K562 (cell line): ENCODE measurements at regions not wholly inside any gene's neighbourhood (a gene's known extent, or its start where the extent isn't known, plus 50 kb on each side); places are given as distances from the start of the nearest gene placed in this dataset.
A peak's percentile ranks its signal among the peaks of the same experiment; 100 is the strongest.

Experiments used
- ATF1 ChIP-seq, 2 experiments: fragments of 450-650 bp in 1 of 2; IDR thresholded peaks; 2 replicates each; pipeline ENCODE4 v1.6.1; 2016; ENCODE audit warnings: missing compliant biosample characterization in 1 of 2, missing genetic modification characterization in 1 of 2
- CBX1 ChIP-seq: sonication (generic); IDR thresholded peaks from 2 replicates; pipeline ENCODE4 v1.6.1; 2016; ENCODE audit warnings: antibody characterized with exemption, low read depth, mild to moderate bottlenecking
- CEBPG ChIP-seq, 3 experiments: fragments of 200-800 bp in 1 of 3; sonication (Bioruptor generic) in 1 of 3; sonication (generic) in 1 of 3; formaldehyde crosslinking in 1 of 3; IDR thresholded peaks in 2 of 3; conservative IDR thresholded peaks in 1 of 3; 2 replicates each; pipeline versions ENCODE4 v1.6.1 to v1.8.0; 2016 to 2022; ENCODE audit warnings: missing compliant biosample characterization in 2 of 3, missing genetic modification characterization in 2 of 3, mild to moderate bottlenecking in 1 of 3, missing genetic modification reagents in 1 of 3
- FOS ChIP-seq: IDR thresholded peaks from 3 replicates; pipeline ENCODE4 v1.6.1; 2011; ENCODE audit not compliant: insufficient read length; ENCODE audit errors: extremely low read depth
- MAFF ChIP-seq: IDR thresholded peaks from 2 replicates; pipeline ENCODE4 v1.6.1; 2012; ENCODE audit warnings: low read length, improper control_type of control experiment
- MYC ChIP-seq, 2 experiments: fragments of 250-450 bp in 1 of 2; sonication (Bioruptor Pico) in 1 of 2; IDR thresholded peaks; 2 replicates each; pipeline versions ENCODE4 v1.5.1 to v1.6.1; 2012 to 2021; ENCODE audit warnings: low read depth in 2 of 2, borderline replicate concordance in 1 of 2, improper control_type of control experiment in 1 of 2, low read length in 1 of 2, mild to moderate bottlenecking in 1 of 2, moderate library complexity in 1 of 2
- PCBP2 ChIP-seq: fragments of 200-400 bp; formaldehyde crosslinking; IDR thresholded peaks from 2 replicates; pipeline ENCODE4 v1.6.1; 2018; ENCODE audit warnings: low read length, low read depth, mild to moderate bottlenecking, moderate library complexity; ENCODE audit not compliant: poor library complexity, severe bottlenecking
- POLR2A ChIP-seq: fragments of 450-650 bp; conservative IDR thresholded peaks from 2 replicates; pipeline ENCODE4 v1.6.1; 2016
- TAF1 ChIP-seq: IDR thresholded peaks from 2 replicates; pipeline ENCODE4 v1.6.1; 2011; ENCODE audit warnings: mild to moderate bottlenecking, low read length, moderate library complexity; ENCODE audit not compliant: insufficient read depth, control insufficient read depth, severe bottlenecking; ENCODE audit errors: extremely low read depth
- ZBTB17 ChIP-seq: fragments of 450-650 bp; formaldehyde crosslinking; IDR thresholded peaks from 2 replicates; pipeline ENCODE4 v1.4.0; 2020; ENCODE audit warnings: mild to moderate bottlenecking
- ZEB2 ChIP-seq: fragments of 450-650 bp; IDR thresholded peaks from 2 replicates; pipeline ENCODE4 v1.6.1; 2016
- ZNF165 ChIP-seq: fragments of 250-450 bp; sonication (Bioruptor Pico); IDR thresholded peaks from 2 replicates; pipeline ENCODE4 v1.4.0; 2020; ENCODE audit warnings: borderline replicate concordance
- ZNF717 ChIP-seq: fragments of 250-450 bp; sonication (Bioruptor Pico); IDR thresholded peaks from 2 replicates; pipeline ENCODE4 v1.5.0; 2021
- TF ChIP-seq, protein P1 (sequence below): sonication (generic); formaldehyde crosslinking; IDR thresholded peaks from 2 replicates; pipeline ENCODE4 v1.8.1; 2023; ENCODE audit warnings: missing genetic modification reagents, mild to moderate bottlenecking, borderline replicate concordance
- TF ChIP-seq, protein P2 (sequence below): IDR thresholded peaks from 2 replicates; pipeline ENCODE4 v1.6.1; 2011; ENCODE audit not compliant: insufficient read length; ENCODE audit errors: extremely low read depth
- TF ChIP-seq, protein P3 (sequence below), 3 experiments: fragments of 200-800 bp in 1 of 3; sonication (Bioruptor generic) in 1 of 3; sonication (generic) in 1 of 3; formaldehyde crosslinking in 1 of 3; IDR thresholded peaks; 2 replicates each; pipeline versions ENCODE4 v1.6.1 to v1.8.0; 2016 to 2022; ENCODE audit warnings: mild to moderate bottlenecking in 2 of 3, missing compliant biosample characterization in 2 of 3, missing genetic modification characterization in 2 of 3, missing genetic modification reagents in 1 of 3
- TF ChIP-seq, protein P4 (sequence below): fragments of 450-650 bp; formaldehyde crosslinking; IDR thresholded peaks from 2 replicates; pipeline ENCODE4 v1.4.0; 2020; ENCODE audit warnings: mild to moderate bottlenecking, mixed read lengths

DNA sequence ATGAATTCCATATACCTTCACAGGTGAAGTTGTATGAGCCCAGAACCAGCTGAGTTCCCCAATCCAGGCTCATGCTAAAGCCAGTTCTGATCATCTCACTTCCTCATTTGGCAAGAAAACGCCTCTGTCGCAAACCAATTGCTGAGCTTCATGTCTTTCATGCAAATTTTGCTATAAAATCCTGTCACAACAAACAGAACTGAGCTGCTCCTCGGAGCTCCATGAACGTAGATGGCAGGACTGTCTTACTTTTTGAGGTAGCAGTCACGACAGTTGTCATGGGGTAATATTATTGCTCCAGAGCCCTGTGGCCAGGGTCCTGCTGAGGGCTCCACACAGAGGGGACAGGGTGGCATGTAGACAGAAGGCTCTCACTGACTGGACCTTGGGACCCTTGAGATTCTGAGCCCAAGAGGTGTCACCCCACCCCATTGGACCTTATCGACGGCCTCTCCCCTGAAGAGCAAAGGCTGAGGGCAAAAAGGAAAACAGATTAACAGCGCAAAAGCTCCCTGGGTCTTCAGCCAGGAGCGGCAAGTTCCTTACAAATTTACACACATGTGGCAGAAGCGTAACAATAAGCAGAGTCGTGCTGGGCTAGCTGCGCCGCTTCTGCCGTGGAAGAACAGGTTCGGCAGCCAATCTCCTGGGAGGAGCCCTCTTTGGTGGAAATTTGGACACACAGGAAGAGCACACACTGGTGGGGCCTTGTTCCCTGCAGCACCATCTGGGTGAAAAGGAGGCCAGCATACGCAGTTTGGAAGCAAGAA lies 249.2 kb downstream of the OPA1 start (continued):
- TF ChIP-seq, protein P1, sequence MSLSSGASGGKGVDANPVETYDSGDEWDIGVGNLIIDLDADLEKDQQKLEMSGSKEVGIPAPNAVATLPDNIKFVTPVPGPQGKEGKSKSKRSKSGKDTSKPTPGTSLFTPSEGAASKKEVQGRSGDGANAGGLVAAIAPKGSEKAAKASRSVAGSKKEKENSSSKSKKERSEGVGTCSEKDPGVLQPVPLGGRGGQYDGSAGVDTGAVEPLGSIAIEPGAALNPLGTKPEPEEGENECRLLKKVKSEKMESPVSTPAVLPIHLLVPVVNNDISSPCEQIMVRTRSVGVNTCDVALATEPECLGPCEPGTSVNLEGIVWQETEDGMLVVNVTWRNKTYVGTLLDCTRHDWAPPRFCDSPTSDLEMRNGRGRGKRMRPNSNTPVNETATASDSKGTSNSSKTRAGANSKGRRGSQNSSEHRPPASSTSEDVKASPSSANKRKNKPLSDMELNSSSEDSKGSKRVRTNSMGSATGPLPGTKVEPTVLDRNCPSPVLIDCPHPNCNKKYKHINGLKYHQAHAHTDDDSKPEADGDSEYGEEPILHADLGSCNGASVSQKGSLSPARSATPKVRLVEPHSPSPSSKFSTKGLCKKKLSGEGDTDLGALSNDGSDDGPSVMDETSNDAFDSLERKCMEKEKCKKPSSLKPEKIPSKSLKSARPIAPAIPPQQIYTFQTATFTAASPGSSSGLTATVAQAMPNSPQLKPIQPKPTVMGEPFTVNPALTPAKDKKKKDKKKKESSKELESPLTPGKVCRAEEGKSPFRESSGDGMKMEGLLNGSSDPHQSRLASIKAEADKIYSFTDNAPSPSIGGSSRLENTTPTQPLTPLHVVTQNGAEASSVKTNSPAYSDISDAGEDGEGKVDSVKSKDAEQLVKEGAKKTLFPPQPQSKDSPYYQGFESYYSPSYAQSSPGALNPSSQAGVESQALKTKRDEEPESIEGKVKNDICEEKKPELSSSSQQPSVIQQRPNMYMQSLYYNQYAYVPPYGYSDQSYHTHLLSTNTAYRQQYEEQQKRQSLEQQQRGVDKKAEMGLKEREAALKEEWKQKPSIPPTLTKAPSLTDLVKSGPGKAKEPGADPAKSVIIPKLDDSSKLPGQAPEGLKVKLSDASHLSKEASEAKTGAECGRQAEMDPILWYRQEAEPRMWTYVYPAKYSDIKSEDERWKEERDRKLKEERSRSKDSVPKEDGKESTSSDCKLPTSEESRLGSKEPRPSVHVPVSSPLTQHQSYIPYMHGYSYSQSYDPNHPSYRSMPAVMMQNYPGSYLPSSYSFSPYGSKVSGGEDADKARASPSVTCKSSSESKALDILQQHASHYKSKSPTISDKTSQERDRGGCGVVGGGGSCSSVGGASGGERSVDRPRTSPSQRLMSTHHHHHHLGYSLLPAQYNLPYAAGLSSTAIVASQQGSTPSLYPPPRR = no peak
- no peak for TF ChIP-seq ATF1 (CRISPR knock-in tag; IDR thresholded peaks at IDR 0.05)
- peak; percentile 38; the same call in 1 of the 2 replicates for TF ChIP-seq ATF1 (tag; IDR thresholded peaks at IDR 0.05)
- no peak for TF ChIP-seq CBX1
- TF ChIP-seq ZEB2 = no peak
- no peak for TF ChIP-seq FOS
- TF ChIP-seq CEBPG (CRISPR knock-in tag; IDR thresholded peaks at IDR 0.05) = no peak
- peak in 1 of 2 experiments; percentile 49; a peak in 1 of 4 replicates for TF ChIP-seq CEBPG (tag; conservative IDR thresholded peaks at IDR 0.05 in 1 of 2, IDR thresholded peaks at IDR 0.05 in 1 of 2)
- no peak for TF ChIP-seq ZNF717 (CRISPR knock-in tag)
- peak; percentile 12 for TF ChIP-seq TAF1
- TF ChIP-seq, protein P2, sequence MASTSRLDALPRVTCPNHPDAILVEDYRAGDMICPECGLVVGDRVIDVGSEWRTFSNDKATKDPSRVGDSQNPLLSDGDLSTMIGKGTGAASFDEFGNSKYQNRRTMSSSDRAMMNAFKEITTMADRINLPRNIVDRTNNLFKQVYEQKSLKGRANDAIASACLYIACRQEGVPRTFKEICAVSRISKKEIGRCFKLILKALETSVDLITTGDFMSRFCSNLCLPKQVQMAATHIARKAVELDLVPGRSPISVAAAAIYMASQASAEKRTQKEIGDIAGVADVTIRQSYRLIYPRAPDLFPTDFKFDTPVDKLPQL = no peak
- TF ChIP-seq ZNF165 (CRISPR knock-in tag) = peak; percentile 55; the same call in 1 of the 2 replicates
- TF ChIP-seq, protein P3, sequence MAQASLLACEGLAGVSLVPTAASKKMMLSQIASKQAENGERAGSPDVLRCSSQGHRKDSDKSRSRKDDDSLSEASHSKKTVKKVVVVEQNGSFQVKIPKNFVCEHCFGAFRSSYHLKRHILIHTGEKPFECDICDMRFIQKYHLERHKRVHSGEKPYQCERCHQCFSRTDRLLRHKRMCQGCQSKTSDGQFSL (CRISPR knock-in tag; IDR thresholded peaks at IDR 0.05) = no peak
- TF ChIP-seq, protein P3 (tag; IDR thresholded peaks at IDR 0.05) = peak in 1 of 2 experiments; percentile 10; a peak in 1 of 4 replicates
- TF ChIP-seq PCBP2 = no peak
- TF ChIP-seq MAFF = no peak
- TF ChIP-seq MYC (IDR thresholded peaks at IDR 0.05; ENCODE audit: low read depth, low read length) = no peak
- TF ChIP-seq MYC (CRISPR knock-in tag; IDR thresholded peaks at IDR 0.05; ENCODE audit: borderline replicate concordance, low read depth) = 0 out of 2 replicates have a peak, but pooled peaks have one; percentile 48
- peak; percentile 39 for TF ChIP-seq POLR2A
- TF ChIP-seq ZBTB17 (CRISPR knock-in tag) = 0 out of 2 replicates have a peak, but pooled peaks have one; percentile 3
- TF ChIP-seq, protein P4, sequence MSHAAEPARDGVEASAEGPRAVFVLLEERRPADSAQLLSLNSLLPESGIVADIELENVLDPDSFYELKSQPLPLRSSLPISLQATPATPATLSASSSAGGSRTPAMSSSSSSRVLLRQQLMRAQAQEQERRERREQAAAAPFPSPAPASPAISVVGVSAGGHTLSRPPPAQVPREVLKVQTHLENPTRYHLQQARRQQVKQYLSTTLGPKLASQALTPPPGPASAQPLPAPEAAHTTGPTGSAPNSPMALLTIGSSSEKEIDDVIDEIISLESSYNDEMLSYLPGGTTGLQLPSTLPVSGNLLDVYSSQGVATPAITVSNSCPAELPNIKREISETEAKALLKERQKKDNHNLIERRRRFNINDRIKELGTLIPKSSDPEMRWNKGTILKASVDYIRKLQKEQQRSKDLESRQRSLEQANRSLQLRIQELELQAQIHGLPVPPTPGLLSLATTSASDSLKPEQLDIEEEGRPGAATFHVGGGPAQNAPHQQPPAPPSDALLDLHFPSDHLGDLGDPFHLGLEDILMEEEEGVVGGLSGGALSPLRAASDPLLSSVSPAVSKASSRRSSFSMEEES (CRISPR knock-in tag) = peak; percentile 21; the same call in 1 of the 2 replicates
